Testis (tissue), 2 donors: ENCODE measurements at regions not wholly inside any gene's neighbourhood (a gene's known extent, or its start where the extent isn't known, plus 50 kb on each side); places are given as distances from the start of the nearest gene placed in this dataset.

Experiments used
- POLR2A ChIP-seq: fragments of 450-650 bp; IDR thresholded peaks from one replicate; pipeline ENCODE4 v1.6.1; 2017; ENCODE audit warnings: antibody characterized with exemption, mild to moderate bottlenecking, moderate library complexity
- TF ChIP-seq, protein P1 (sequence below), 3 experiments: fragments of 450-650 bp in 2 of 3; fragments of 200-600 bp in 1 of 3; sonication (generic) in 1 of 3; IDR thresholded peaks; one replicate each; pipeline ENCODE4 v1.5.1; 2016 to 2019; ENCODE audit warnings: antibody characterized with exemption in 3 of 3, mild to moderate bottlenecking in 2 of 3, moderate library complexity in 1 of 3

DNA sequence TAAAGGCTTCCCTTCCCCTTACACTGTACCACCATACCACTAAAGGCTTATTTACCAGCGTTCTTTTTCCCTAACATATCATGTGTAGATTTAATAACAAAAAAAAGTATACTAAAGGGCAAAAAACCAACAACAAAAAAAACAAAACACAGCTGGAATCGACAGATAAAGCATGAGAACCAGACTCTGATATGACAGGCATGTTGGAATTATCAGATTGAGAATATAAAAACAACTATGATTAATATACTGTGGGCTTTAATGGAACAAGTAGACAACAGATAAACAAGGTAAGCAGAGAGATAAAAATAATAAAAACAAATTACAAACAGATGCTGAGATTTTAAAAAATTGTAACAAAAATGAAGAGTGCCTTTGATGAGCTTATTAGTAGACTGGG lies 754.1 kb upstream of the MDGA2 start:
- no peak for TF ChIP-seq POLR2A
- TF ChIP-seq, protein P1, sequence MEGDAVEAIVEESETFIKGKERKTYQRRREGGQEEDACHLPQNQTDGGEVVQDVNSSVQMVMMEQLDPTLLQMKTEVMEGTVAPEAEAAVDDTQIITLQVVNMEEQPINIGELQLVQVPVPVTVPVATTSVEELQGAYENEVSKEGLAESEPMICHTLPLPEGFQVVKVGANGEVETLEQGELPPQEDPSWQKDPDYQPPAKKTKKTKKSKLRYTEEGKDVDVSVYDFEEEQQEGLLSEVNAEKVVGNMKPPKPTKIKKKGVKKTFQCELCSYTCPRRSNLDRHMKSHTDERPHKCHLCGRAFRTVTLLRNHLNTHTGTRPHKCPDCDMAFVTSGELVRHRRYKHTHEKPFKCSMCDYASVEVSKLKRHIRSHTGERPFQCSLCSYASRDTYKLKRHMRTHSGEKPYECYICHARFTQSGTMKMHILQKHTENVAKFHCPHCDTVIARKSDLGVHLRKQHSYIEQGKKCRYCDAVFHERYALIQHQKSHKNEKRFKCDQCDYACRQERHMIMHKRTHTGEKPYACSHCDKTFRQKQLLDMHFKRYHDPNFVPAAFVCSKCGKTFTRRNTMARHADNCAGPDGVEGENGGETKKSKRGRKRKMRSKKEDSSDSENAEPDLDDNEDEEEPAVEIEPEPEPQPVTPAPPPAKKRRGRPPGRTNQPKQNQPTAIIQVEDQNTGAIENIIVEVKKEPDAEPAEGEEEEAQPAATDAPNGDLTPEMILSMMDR (IDR thresholded peaks at IDR 0.05), result no peak
